NCI-H2196 (cell line): ENCODE measurements at regions not wholly inside any gene's neighbourhood (a gene's known extent, or its start where the extent isn't known, plus 50 kb on each side); places are given as distances from the start of the nearest gene placed in this dataset.
"Not testable (repeated sequence)": the region's sequence is repeated elsewhere in the genome, so short reads cannot be mapped to it uniquely, and the experiment has no call there.

Source experiments
- DNase-seq: peaks from one replicate; lab custom pipeline; 2025; ENCODE audit not compliant: unreplicated experiment; lab: John Stamatoyannopoulos, UW

GRCh38 chr6:71686021-71686677 lies 200.2 kb upstream of the RIMS1 start:
- not testable (repeated sequence) for DNase-seq

- DNase-seq: no peak
These were observed 187.6 kb upstream of the RIMS1 start for GRCh38 chr6:71698702-71699101.

GRCh38 chr6:71706523-71706922 lies 179.8 kb upstream of the RIMS1 start:
- no peak for DNase-seq

- no peak for DNase-seq
These were observed 179.3 kb upstream of the RIMS1 start for GRCh38 chr6:71707059-71707458.

- DNase-seq: no peak
These were observed 165.6 kb upstream of the RIMS1 start for GRCh38 chr6:71720705-71721104.

DNA sequence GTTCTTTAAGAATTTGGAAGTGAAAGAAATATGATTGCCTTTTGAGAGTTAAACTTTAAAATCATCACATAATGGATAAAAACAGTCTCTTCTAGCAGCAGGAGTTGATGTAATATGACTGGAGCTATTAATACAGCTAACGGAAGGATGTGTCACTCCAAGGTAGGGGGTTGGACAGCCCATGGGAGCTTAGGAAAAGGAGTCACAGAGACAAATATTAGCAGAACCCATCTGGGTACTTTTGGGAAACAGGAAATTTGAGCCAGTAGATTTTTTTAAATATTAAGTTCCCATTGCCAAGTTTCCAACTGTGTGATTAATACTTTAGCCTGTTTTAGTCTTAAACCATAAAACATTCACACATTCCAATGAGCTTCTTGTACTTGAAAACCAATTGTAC lies 164.7 kb upstream of the RIMS1 start:
- DNase-seq: no peak

GRCh38 chr6:71722736-71723135 lies 163.6 kb upstream of the RIMS1 start:
- DNase-seq: no peak

DNA sequence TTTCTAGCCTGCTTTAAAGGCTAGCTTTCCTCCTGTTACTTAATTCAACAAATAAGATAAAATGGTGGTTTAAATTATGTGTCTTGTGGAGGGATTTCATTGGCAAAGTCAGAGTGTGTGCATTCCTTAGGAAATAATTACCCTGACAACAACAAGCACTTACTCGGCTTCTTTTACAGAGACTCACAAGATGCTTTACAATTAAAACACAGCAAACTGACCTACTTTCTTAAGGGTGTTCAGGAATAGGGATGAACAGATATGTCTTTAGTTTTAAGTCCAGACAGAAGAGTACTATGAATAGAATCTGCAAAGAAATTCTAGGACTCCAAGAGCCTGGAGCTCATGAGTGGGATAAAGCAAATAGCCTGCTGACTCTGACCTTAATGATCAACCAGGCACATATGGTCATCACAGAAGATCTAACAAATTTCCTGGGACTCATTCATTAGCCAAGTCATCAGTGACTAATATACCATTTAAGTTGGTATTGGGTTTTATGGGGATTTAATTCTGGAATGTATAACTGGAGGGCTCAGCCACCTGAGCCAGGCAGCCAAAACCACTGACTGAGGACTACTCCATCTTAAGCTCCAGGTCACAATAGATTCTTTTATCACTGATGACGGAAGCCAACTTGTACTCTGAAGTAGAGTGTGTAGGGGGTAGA lies 161.8 kb upstream of the RIMS1 start:
- DNase-seq: no peak

- no peak for DNase-seq
These were observed 161.3 kb upstream of the RIMS1 start for GRCh38 chr6:71725126-71725470.

GRCh38 chr6:71726121-71726520 lies 160.2 kb upstream of the RIMS1 start:
- no peak for DNase-seq

- no peak for DNase-seq
These were observed 158.6 kb upstream of the RIMS1 start for GRCh38 chr6:71727632-71728294.

- DNase-seq: no peak
These were observed 156.1 kb upstream of the RIMS1 start for GRCh38 chr6:71730284-71730683.

GRCh38 chr6:71733970-71734899 lies 152.1 kb upstream of the RIMS1 start:
- DNase-seq: no peak

GRCh38 chr6:71737953-71738352 lies 148.4 kb upstream of the RIMS1 start:
- no peak for DNase-seq

GRCh38 chr6:71745525-71745924 lies 140.8 kb upstream of the RIMS1 start:
- DNase-seq: no peak

DNA sequence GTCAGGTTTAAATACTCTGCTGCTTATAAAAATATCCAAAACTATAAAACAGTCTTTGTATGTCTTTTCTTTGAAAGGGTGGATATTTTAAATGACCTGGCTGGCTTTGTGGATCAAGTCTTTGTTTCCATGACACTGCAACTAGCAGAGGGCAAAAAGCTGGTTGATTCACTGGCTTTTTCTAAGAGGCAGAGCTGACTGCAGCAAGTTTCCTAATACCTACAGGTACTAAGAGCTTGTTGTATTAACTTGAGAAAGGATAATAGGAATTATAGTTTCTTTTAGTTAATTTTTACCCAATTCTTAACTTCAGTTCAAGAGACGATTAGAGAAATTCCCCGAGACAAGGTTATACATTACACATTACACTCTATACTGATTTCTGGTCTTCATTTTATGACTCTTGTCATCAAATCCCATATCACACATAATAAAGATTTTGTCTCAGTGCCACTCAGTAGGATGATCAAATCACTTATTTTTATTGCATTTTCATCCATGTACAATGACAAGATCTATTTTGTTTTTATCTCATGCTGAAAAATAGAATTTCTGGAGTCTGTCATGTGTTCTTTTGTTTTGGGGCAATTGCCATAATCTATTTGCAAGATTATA lies 120.1 kb upstream of the RIMS1 start:
- DNase-seq: no peak

GRCh38 chr6:71766796-71767195 lies 119.6 kb upstream of the RIMS1 start:
- DNase-seq: no peak

DNA sequence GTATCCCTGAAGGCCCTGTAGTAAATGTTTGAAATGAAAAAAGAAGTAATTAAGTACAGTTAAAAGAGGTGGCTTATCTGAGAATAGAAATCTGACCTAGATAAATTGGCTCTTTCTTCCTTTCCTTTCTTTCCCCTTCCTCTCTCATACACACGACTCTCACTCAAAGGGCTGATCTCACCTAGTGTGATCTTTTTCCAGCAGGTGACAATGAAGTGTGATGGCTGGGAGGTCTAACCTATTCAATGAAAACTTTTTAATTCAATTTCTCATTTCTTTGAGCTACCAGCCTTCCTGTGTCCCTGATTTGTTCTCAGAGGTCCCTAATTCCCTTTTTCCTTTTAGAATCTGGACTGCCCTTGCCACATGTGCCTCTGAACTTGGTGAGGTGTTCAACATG lies 118.0 kb upstream of the RIMS1 start:
- DNase-seq: no peak

DNA sequence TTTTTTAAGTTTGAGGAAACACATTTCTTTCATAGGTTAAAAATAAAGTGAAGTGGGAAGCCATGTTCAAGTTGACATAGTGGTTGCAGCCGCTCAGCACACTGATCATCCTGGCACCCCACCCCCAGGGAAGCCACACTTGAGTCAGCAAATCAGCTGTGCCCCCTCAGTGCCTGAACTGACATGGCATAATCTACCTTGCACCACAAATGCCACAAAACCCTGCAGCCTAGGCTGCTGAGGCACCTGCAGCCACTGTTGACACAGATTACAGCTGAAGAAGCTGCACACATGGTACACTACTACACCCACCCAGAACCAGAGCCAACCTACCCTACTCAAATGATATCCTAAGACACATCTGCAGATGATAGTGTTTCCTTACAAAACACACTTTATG lies 77.5 kb upstream of the RIMS1 start:
- no peak for DNase-seq

GRCh38 chr6:71810880-71811279 lies 75.5 kb upstream of the RIMS1 start:
- DNase-seq: no peak

DNA sequence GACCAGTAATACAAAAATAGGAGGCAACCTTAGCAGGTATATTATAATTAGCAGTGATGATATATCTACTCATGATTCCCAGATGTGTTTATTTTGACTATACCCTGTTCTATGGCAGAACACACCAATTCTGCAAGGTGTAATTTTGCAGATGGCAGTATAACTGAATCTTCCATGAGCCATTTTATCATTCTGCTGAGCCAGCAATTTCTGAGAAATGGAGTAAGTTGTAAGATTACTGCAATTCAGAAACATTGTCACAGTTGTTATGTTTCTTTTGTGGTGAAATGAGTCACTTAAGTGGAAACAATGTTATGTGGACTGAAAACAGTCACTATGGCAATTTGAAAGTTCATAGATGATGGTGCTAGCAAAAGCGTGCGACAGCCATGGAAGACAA lies 63.7 kb upstream of the RIMS1 start:
- DNase-seq: no peak
